Activated naive CD4-positive, alpha-beta T cell (primary cell): ENCODE measurements at regions not wholly inside any gene's neighbourhood (a gene's known extent, or its start where the extent isn't known, plus 50 kb on each side); places are given as distances from the start of the nearest gene placed in this dataset.

Experiments used
- DNase-seq, 4 experiments: peaks; one replicate each; lab custom pipeline; 2025; lab: John Stamatoyannopoulos, UW

DNA sequence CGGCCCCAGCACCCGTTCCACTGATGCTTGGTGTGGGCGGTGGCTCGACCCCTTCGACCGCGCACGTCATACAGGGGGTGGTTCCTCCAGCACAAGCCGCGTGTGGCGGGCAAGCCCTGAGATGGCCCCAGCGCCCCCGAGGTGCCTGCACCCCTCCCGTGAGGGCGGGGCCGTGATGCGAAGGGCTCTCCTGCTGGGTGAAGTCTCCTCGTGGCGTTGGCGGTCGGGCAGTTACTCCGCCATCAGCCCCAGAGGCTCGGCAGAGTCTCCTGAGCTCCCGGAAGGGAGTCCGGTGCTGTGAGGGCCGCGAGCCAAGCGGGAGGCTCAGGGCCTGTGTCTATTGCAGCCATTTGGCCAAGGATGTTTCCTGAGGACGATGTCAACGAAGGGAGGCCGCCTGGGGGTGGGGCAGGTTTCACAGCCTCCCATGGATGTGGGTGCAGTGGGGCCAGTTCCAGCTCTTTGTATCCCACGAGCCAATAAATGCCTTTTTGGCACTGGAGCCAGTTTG lies 78.1 kb upstream of the GALNT9 start:
- no peak for DNase-seq

DNA sequence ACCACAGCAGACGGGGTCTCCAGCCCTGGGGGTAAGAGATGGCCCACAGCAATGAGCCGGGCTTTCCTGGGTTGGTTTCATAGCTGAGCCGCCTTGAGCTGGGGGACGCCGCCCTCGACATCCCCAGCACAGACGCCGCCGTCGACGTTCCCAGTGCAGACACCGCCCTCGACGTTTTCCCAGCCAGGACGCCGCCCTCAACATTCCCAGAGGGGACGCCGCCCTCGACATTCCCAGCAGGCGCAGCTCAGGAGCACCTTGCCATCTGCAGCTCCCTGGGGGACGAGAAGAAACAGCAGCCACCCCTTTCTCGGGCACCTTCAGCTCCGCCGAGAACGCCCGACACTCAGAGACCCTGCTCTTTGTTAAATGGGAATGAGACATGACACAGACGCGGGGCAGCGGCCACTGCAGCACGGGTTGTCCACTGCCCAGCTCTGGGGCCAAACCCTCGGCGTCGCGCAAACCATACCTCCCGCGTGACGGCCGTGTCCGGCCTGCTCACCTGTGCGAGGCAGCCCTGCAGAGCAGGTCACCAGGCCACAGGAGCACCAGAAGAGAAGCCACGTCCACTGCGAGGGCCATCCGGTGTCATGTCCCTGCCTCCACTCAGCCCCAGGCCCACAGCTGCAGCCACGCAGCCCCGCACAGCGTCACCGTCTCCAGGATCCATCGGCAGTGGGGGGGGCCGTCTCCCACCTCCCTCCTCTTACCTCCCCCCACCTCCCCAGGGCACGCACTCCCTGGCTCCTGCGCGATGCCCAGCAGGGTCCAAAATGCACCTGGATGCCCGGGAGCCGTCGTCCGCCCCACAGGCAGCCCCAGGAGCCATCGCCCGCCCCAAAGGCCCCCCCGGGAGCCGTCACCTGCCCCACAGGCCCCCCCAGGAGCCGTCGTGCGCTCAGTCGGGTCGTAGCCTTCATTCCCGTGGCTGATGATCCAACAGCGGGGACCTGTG lies 77.4 kb upstream of the GALNT9 start:
- DNase-seq, result no peak

DNA sequence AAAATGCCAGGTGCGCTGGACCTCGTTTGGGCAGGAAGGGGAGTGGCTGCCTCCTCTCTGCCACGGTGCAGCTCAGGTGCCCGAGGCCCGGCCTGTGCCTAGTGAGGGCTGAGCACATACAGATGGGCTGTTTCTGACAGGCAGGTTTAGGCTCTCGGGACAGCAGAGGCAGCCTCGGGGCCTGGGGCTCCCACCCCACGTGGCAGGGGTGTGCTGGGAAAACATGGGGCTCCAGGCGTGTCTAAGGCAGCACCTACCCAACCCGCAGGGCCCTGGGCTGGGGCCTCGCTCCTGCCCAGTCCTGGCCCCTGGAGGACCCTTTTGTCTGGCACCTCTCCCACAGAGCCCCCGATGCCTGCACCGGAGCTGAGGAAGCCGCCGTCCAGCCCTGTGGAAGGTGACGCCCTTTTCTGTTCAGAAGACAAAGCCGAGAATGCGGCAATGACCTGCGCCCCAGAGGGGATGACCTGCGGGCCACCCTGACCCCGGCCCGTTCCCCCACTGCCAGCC lies 76.4 kb upstream of the GALNT9 start:
- no peak for DNase-seq

DNA sequence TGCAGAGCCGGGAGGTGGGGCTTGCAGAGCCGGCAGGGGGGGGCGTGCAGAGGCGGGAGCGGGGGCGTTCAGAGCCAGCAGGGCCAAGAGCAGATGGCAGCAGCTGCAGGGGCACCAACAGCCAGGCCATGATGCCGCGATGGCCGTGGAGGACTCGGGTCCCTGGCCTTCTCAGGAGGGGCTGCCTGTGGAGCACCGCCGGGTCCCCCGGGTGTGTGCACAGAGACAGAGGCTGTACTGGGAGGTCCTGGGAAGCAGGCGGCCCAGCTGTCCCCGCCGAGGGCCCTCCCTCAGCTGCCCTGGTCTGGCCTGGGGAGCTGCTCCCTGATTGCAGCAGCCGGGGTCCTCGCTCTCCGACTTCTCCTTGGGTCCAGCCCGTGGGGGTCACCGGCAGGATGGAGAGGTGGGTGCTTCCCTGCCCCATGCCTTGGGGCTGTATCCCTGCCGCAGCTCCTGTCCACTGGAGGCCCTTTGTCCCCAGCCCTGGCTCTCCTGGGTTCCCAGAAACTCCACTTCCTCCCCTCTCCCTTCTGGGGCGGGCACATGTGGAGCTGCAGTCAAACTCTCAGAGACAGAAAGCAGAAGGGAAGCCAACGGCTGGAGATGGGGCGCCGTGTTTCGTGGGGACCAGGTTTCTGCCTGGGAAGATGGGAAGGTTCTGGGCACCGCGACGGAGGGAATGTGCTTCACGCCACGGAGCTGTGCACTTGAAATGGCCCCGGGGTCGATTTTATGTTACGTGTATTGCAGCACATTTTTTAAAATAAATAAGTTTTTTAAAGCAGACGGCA lies 75.8 kb upstream of the GALNT9 start:
- no peak for DNase-seq

DNA sequence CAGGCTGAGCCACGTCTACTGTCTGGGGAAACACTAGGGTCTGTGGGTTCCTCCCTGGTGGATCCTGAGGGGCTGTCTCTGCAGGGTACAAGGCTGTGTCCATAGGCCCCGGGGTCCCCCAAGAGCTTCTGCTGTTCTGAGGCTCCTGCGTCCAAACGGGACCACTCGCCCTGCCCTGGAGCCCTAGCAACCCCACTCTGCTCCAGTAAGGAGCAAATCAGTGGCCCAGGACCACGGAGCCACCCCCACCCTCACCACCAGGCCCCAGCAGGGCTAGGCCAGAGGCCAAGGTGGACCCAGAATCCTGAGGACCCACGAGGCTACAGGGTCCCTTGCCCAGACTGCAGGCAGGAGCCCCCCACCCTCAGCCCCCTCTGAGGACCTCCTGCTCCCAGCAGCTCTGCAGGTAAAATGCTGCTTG lies 75.1 kb upstream of the GALNT9 start:
- DNase-seq, result no peak

DNA sequence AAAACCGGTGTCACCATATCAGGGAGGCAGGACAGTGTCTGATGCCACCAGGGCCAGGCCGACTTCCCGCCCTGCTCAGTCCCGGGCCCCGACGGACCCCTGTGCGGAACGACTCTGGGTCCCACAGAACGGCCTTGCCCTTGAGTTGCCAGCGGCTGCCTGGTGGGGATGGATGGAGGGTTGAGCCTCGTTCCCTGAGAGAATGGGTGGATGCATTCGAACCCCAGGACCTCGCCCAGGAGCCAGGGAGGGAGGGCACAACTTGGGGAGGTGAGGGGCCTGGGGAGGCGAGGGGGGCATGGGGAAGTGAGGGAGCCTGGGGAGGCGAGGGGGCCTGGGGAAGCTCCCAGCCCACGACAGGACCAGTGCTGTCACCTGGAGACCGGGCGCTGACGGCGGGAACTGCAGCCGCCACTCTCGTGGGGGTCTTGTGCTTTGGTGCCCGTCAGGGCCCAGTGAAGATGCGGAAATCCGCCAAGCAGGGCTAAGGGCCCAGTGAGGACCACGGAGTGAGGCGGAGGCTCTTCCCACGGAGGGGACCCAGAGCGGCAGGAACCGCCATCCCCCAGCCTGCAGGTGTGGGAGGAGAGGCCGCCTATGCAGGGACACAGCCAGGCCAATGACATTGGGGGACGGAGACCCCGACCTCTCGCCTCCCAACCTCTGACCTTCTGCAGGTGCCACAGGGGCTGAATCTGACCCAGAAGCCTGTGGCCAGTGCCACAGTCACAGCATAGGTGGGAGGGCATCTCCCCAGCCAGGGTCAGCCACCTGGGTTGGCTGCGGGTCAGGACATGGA lies 74.4 kb upstream of the GALNT9 start:
- no peak for DNase-seq

DNA sequence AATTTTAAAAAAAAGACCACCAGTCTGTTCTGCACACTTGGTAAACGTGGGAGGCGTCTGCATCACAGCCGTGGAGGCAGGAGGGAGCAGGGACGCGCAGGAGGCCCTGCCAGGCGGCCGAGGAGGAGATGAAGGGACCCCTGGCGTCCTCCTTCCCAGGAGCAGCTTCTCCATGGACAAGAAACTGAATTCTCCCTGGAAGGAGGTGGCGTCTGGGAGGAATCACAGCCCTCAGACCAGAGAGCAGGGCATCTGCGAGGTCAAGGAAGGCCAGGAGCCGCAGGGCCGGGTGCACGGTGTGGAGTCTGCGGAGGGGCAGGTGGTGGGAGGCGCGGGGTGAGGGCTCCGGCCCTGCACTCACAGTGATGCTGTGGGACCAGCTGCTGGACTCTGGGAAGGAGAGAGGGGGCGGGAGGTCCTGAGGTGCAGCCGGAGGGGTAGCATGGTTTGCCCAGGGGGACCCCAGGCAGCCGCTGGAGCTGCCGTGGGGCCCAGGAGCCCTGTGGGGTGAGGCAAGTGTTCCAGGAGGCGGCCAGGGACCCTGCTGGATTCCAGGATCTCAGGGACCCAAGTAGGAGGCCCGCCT lies 73.5 kb upstream of the GALNT9 start:
- DNase-seq, result no peak

DNA sequence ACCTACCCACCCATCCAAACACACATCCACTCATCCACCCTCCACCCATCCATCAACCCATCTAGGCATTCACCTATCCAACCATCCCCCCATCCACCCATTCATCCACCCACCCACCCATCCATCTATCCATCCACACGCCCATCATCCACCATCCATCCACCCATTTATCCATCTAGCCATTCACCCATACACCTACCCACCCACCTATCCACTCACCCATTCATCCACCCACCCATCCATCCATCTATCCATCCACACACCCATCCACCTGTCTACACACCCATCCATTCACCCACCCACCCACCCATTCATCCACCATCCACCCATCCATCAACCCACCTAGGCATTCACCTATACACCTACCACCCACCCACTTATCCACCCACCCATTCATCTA lies 72.6 kb upstream of the GALNT9 start:
- no peak for DNase-seq

DNA sequence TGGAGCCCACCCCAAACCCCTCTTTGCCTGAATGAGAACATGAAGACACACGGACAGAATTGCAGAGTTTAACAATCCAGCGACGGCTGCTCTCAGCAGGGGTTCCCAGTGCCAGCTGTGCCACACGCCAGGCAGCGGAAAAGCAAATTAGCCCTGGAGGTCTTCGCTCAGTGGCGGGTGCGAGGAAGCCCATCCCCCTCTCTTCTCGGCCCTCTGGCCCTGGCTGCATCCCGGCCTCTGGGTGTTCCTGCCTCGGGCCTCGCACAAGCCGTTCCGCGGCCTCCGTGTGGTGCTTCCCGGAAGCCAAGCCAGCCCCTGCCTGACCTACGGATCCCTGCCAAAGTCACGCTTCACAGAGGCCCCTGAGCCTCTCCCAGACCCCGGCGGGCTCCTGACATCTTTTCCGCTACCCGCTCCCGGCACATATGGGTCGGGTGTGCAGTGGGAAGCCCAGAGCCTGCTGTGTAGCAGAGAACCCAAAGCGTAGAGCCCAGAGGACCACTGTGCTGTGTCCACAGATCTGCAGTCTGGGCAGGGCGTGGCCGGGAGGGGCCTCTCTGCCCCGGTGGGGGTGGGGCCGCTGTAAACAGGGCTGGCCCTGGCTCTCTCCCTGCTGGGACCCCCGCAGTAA lies 70.7 kb upstream of the GALNT9 start:
- no peak for DNase-seq

DNA sequence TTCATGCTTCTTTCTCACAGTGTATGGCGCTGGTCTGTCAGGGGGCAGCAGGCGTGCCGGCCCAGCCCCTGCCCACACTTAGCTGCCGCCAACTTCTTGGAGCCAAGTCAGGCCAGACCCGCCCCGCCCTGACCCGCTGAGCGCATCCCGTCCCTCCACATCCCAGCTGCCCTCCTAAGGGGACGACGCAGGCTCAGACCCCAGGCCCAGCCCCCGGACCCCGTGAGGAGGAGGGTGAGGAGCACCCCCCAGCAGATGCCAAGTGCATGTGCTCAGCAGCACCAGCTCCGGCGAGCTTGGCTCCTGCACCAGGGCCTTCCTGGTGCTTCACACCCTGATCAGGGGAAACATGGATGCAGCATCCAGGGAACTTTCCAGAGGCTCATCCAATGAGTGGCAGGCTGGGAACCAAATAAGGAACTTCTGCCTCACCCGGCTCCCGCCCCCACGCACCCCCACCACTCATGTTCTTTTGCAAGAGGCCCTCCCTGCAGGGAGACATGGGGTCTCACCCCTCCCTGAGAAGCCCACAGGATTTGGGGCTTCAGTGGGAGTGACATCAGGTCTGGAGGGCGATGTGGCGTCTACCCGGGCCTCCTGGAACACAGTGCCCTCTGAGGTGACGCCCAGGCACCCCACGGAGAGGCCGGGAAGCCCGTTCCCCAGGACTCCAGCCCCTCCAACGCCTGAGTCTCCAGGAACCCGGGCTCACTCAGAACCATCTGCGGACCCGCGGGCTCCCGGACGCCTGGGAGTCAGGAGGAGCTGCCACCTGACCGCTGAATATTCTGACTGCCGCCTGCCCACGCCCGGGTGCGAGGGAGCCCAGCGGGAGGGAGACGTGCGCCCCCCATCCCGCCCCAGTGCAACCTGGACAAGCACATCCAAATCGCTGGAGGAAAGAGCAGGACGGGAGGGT lies 70.0 kb upstream of the GALNT9 start:
- no peak for DNase-seq

DNA sequence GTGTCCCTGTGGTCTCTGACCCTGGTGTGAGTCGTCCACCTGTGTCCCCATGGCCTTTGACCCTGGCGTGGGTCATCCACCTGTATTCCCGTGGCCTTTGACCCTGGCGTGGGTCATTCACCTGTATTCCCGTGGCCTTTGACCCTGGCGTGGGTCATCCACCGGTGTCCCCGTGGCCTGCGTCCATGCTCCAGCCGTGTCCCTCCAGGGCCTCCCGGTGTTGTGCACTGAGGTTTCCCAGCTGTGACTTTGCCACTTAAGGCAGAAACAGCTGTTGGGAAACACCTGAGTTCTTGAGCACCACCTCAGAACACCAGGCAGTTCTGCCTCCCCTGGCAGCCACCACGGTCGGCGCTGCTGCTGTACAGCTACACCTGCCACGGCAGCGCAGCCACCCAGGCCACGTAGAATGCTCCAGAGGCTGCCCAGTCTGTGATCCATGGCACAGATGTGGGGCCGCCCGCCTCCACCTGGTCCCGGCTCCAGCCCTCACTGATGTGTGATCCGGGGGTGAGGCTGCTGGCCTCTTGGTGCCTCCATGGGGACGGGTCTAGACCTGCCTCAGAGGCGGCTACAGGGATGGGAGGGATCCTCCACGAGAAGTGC lies 69.1 kb upstream of the GALNT9 start:
- DNase-seq, result no peak

DNA sequence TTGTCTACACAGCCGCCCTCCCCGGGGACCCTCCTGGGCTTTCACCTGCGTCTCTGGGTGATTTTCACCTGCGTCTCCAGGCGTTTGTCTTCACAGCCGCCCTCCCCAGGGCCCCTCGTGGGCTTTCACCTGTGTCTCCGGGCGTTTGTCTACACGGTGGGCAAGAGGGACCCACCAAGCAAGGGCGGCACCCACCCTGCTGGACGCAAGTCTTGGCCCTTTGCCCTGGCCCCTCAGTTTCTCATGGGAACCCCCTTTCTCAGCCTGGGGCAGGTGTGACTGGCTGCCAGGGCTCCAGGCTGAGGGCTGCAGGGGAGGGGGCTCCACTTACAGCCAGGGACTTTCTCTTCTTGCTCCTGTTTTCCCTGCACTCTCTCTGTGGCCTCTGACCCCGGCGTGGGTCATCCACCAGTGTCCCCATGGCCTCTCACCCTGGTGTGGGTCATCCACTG lies 68.6 kb upstream of the GALNT9 start:
- no peak for DNase-seq

DNA sequence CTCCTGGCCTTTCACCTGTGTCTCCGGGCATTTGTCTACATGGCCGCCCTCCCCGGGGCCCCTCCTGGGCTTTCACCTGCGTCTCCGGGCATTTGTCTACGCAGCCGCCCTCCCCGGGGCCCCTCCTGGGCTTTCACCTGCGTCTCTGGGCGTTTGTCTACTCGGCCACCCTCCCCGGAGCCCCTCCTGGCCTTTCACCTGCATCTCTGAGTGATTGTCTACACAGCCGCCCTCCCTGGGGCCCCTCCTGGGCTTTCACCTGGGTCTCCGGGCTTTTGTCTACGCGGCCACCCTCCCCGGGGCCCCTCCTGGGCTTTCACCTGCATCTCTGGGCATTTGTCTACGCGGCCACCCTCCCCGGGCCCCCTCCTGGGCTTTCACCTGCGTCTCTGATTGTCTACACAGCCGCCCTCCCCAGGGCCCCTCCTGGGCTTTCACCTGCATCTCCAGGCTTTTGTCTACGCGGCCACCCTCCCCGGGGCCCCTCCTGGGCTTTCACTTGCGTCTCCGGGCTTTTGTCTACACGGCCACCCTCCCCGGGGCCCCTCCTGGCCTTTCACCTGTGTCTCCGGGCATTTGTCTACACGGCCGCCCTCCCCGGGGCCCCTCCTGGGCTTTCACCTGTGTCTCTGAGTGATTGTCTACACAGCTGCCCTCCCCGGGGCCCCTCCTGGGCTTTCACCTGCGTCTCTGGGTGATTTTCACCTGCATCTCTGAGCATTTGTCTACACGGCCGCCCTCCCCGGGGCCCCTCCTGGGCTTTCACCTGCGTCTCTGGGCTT lies 68.0 kb upstream of the GALNT9 start:
- DNase-seq, result no peak

DNA sequence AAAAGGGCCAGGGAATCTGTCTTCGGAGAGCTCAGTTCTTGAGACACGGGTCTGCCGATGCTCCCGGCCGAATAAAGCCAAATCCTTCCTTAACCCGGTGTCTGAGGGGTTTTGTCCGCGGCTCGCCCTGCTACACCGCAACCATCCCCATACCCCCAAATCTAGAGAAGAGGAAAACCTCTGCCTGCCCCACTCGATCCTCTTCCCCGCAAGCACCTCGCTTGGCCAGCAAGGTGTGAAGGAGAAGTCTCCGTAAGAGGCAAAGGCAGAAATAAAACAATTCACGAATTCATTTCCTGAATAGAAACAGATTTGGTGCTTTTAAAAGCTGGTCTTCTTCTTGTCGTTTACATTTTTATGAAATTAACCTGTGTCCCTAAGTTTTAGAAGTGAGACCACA lies 67.3 kb upstream of the GALNT9 start:
- DNase-seq, result no peak

DNA sequence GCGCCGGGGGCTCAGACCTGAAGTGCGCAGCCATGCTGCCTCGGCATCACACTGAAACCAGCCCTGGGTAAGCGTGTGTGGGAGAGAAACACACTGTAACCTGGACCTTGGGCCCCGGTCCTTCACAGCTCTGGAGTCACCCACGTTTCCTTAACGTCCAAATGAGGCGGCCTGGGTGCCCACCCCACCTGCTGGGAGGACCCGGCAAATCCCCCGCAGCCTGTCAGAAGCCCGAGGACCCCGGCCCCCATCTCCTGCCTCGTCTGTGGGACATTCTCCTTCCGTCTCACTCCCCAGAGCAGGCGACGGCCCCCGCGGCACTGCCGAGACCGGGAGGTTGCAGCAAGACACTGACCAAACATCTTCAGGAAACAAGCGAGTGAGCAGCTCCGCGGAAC lies 66.5 kb upstream of the GALNT9 start:
- DNase-seq, result no peak

DNA sequence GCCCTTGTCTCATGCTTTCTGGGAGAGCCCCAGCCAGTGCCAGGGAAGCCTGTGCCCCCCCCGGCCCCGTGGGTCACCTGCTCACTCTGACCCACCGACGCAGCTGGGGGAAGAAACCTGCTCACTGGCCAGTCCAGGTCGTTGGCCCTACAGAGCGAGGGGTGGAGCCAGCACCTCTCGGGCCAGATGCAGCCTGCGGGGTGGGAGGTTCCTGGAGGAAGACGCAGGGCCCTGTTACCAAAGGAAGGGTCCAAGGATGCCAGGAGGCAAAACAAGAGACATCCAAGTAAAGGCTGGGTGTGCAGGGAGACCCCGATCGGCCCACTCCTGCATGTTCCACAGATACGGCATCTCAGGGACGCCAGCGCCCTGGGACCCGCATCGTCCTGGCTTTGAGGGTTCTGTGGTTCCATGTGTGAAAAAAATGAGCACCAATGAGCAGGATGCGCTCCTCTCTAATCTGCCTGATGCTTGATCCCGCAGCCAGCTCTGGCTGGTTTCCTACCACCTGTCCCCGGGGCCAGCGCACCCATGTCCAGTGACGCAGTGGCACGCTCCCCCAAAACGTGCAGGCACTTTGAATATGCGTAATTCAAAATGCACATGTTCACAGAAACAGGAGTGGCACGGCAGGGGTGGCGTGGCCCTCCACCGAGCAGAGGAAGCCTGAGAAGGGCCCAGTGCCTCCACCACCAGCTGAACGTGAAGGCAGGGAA lies 66.0 kb upstream of the GALNT9 start:
- no peak for DNase-seq

DNA sequence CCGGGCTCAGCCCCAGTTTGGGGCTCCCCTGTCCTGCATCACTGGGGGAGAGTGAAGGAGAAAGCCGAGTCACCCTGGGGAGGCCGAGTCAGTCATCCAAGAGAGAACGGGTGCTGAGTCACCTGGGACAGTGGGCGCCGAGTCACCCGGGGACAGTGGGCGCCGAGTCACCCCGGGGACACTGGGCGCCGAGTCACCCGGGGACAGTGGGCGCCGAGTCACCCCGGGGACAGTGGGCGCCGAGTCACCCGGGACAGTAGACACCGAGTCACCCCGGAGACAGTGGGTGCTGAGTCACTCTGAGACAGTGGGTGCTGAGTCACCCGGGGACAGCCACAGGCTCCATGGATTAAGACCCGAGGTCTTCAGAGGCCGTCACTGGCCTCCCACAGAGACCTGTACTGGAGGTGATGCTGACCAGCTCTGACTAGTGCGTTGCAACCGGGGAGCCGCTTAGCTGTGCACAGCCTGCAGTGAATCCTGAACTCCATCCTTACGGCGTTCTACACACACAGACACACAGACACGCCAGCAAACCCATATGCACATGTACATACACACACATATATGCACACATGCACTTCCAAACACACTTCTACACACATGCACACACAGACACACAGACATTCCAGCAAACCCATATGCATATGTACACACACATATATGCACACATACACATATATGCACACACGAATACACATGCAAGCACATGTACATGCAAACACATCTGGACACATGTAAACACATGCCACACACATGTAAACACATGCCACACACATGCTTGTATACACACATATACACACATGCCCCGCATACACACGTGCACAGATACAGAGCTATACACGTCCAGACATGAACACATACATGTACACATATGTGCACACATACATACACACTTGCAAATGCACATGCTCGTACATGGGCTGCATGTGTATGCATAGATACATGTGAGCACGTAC lies 64.9 kb upstream of the GALNT9 start:
- no peak for DNase-seq
